Erythroblast (primary cell): ENCODE measurements at regions not wholly inside any gene's neighbourhood (a gene's known extent, or its start where the extent isn't known, plus 50 kb on each side); places are given as distances from the start of the nearest gene placed in this dataset.

Experiments
- GATA1 ChIP-seq: IDR thresholded peaks from 2 replicates; pipeline ENCODE4 v1.6.1; 2011; ENCODE audit warnings: low read depth, mild to moderate bottlenecking, control low read depth, low read length, moderate library complexity
- POLR2A ChIP-seq: IDR thresholded peaks from 2 replicates; pipeline ENCODE4 v1.6.1; 2011; ENCODE audit warnings: mild to moderate bottlenecking, low read length

DNA sequence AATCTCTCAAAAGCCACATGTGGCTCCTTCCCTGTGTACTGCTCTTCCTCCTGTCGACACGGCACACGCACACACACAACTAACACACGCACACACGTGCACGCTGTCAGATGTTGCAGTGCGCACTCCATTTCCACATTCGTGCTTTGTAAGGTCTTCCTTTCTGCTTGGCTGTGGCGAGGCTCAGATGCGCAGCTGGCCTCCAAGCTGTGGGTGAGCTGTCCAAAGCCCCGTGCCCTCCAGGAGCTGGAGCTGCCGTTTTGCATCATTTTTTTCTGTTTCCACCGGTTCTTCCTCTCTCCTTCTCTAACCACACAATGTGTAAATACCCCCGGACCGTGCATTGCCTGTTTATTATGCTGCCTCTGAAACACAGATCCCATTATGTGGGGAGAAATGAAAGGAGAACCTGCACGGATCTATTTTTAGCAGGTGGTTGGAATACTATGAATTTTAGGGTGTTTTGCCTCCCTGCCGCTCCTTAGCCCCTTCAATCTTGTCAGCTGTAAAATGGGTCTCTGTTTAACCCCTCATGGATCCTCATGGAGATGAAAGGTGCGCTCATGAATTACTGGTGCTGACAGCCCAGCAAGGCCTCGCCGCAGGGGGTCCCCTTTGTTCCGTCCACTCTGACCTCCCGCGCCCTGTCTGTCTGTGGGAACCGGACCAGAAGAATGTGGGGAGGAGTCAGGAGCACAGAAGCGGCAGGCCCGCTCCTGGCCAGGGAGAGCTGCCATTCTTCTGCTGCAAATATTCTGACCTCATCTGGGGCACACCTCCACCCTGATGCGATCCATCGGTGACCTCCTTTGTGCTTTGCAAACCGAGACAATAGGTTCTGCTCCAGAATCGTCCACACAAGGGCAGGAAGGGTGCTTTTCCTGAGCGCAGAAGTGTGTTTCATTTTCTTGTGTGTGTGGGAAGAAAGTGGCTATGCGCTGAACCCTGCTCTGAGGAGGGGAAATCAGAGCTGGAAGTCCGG lies 137.7 kb downstream of the SOX1 start:
- TF ChIP-seq POLR2A (no peak), GATA1 (no peak)
